ENCODE measurements at regions not wholly inside any gene's neighbourhood (a gene's known extent, or its start where the extent isn't known, plus 50 kb on each side); places are given as distances from the start of the nearest gene placed in this dataset.

DNA sequence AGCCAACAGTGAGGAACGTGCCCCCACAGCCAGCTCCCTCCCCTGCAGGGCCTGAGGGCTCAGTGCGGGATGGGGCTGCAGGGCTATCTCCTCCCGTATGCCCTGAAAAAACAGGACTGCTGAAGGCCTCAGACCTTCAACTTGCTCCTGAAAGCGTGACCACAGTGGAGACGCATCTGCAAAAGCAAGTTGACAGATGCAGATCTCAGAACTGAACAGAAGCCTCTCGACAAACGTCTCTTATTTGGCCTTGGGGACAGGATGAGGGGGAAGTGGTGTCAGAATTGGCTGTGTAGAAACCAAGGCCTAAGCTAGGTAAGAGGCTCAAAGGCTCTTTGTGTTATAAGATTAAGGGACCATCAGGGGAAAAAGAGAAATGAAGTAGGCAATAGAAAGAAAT lies 120.7 kb upstream of the SLC22A23 start:
- no peaks in the 10 kb centered on the region for H3K4me1 ChIP-seq (ENCODE audit: insufficient read depth, low read length, poor library complexity, severe bottlenecking)
- H3K9me3 ChIP-seq (ENCODE audit: low read depth, low read length, poor library complexity, severe bottlenecking) = no peaks in the 10 kb centered on the region
- no peak overlapping the region for H3K27ac ChIP-seq (ENCODE audit: low read depth, low read length, poor library complexity, severe bottlenecking)
- no peak overlapping the region for H3K4me3 ChIP-seq (ENCODE audit: low read depth, low read length, poor library complexity, severe bottlenecking)
- no TSS peak for BruUV-seq (replicated peaks)
- CTCF ChIA-PET = no interaction called here
- no peaks in the 10 kb centered on the region for H3K36me3 ChIP-seq (ENCODE audit: insufficient read depth, low read length, poor library complexity, severe bottlenecking)
- POLR2A ChIA-PET (ENCODE audit: low non-redundant PET) = interaction anchor here (0.7 kb wide), 1 partner anchor 578 kb away, joined by 3 read pairs; no protein-coding TSS in a partner anchor
- DNase-seq (ENCODE audit: low spot score) = no peak
- H3K27me3 ChIP-seq (replicated peaks; ENCODE audit: insufficient read depth, low read depth, low read length, poor library complexity) = no peaks in the 10 kb centered on the region
- intact Hi-C loops (cut with micrococcal nuclease; ENCODE audit: unreplicated experiment) = no loop called here
- TF ChIP-seq, protein P1, sequence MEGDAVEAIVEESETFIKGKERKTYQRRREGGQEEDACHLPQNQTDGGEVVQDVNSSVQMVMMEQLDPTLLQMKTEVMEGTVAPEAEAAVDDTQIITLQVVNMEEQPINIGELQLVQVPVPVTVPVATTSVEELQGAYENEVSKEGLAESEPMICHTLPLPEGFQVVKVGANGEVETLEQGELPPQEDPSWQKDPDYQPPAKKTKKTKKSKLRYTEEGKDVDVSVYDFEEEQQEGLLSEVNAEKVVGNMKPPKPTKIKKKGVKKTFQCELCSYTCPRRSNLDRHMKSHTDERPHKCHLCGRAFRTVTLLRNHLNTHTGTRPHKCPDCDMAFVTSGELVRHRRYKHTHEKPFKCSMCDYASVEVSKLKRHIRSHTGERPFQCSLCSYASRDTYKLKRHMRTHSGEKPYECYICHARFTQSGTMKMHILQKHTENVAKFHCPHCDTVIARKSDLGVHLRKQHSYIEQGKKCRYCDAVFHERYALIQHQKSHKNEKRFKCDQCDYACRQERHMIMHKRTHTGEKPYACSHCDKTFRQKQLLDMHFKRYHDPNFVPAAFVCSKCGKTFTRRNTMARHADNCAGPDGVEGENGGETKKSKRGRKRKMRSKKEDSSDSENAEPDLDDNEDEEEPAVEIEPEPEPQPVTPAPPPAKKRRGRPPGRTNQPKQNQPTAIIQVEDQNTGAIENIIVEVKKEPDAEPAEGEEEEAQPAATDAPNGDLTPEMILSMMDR (conservative IDR thresholded peaks at IDR 0.05; ENCODE audit: low read depth, low read length) = no peak
- no peak for TF ChIP-seq EZH2 (IDR thresholded peaks at IDR 0.05; ENCODE audit: borderline replicate concordance, low read depth, low read length, poor library complexity, severe bottlenecking)

DNA sequence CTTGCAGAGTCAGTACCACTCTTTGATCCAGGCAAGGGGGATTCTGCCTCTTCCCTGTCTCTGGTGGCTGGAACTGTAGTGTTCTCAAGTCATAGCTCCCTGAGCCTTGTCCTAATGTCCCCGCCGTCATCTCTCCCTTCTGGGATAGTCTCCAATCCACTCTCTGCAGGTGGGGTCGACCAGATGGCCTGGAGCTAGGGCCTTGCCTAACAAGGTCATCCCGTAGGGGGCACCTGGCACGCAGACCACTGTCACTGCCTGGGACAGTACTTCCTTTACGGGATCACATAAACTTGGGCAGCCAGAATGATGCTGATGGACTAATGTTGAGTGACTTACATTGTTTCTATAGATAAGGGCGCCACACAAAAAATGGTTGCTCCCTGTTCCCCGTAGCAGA lies 118.9 kb upstream of the SLC22A23 start:
- ChIA-PET POLR2A (ENCODE audit: low non-redundant PET) (no interaction called here), CTCF (no interaction called here)
- DNase-seq (ENCODE audit: low spot score) = no peak
- no peaks in the 10 kb centered on the region for H3K27me3 ChIP-seq (replicated peaks; ENCODE audit: insufficient read depth, low read depth, low read length, poor library complexity)
- H3K27ac ChIP-seq (ENCODE audit: low read depth, low read length, poor library complexity, severe bottlenecking) = no peak overlapping the region
- H3K9me3 ChIP-seq (ENCODE audit: low read depth, low read length, poor library complexity, severe bottlenecking) = no peaks in the 10 kb centered on the region
- H3K36me3 ChIP-seq (ENCODE audit: insufficient read depth, low read length, poor library complexity, severe bottlenecking) = no peaks in the 10 kb centered on the region
- no peaks in the 10 kb centered on the region for H3K4me1 ChIP-seq (ENCODE audit: insufficient read depth, low read length, poor library complexity, severe bottlenecking)
- intact Hi-C loops (cut with micrococcal nuclease; ENCODE audit: unreplicated experiment) = no loop called here
- no peak for TF ChIP-seq EZH2 (IDR thresholded peaks at IDR 0.05; ENCODE audit: borderline replicate concordance, low read depth, low read length, poor library complexity, severe bottlenecking)
- no peak overlapping the region for H3K4me3 ChIP-seq (ENCODE audit: low read depth, low read length, poor library complexity, severe bottlenecking)
- BruUV-seq (replicated peaks) = no TSS peak

DNA sequence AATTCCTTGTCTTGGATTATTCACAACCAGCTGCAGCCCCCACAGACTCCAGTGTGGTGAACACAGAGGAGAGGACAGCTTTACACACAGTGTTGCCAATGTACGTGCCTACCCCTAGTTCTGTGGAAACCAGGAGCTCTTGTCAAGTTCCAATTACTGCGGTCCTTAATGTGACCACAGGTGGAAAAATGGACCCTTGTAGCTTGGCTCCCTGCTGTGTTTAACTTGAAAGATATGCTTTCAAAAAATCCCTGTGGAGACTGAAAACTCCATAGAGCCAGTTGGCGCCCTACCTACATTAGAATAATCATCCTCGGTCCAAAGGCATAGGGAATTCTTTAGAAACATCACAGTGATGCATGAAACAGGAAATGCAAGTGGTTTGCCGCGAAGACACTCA lies 118.3 kb upstream of the SLC22A23 start:
- CTCF ChIA-PET = no interaction called here
- H3K9me3 ChIP-seq (ENCODE audit: low read depth, low read length, poor library complexity, severe bottlenecking) = no peaks in the 10 kb centered on the region
- H3K4me1 ChIP-seq (ENCODE audit: insufficient read depth, low read length, poor library complexity, severe bottlenecking) = no peaks in the 10 kb centered on the region
- no peak overlapping the region for H3K27ac ChIP-seq (ENCODE audit: low read depth, low read length, poor library complexity, severe bottlenecking)
- no peaks in the 10 kb centered on the region for H3K36me3 ChIP-seq (ENCODE audit: insufficient read depth, low read length, poor library complexity, severe bottlenecking)
- TF ChIP-seq EZH2 (IDR thresholded peaks at IDR 0.05; ENCODE audit: borderline replicate concordance, low read depth, low read length, poor library complexity, severe bottlenecking) = no peak
- no TSS peak for BruUV-seq (replicated peaks)
- intact Hi-C loops (cut with micrococcal nuclease; ENCODE audit: unreplicated experiment) = no loop called here
- POLR2A ChIA-PET (ENCODE audit: low non-redundant PET) = no interaction called here
- no peak overlapping the region for H3K4me3 ChIP-seq (ENCODE audit: low read depth, low read length, poor library complexity, severe bottlenecking)
- DNase-seq (ENCODE audit: low spot score) = no peak
- no peaks in the 10 kb centered on the region for H3K27me3 ChIP-seq (replicated peaks; ENCODE audit: insufficient read depth, low read depth, low read length, poor library complexity)

DNA sequence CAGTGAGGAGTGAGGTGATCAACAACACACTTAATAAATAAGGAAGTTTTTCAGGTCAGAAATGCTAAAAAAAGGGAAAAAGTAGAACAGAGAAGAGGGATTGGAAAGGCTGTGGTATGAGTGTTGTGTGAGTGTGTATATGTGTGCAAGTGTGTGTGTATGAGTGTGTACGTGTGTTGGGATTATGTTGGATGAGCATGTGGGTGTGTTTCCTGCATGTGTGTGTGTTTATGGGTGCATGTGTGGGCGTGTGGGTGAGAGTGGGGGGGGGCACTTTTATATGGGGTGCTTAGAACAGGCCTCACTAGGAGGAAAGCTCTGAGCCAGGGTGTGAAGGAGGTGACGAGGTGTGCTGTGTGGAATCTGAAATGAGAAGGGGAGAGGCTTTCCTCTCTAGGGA lies 116.8 kb upstream of the SLC22A23 start:
- H3K4me3 ChIP-seq (ENCODE audit: low read depth, low read length, poor library complexity, severe bottlenecking) = no peak overlapping the region
- H3K9me3 ChIP-seq (ENCODE audit: low read depth, low read length, poor library complexity, severe bottlenecking) = no peaks in the 10 kb centered on the region
- TF ChIP-seq, protein P1 (conservative IDR thresholded peaks at IDR 0.05; ENCODE audit: low read depth, low read length) = no peak
- no peak for TF ChIP-seq EZH2 (IDR thresholded peaks at IDR 0.05; ENCODE audit: borderline replicate concordance, low read depth, low read length, poor library complexity, severe bottlenecking)
- DNase-seq (ENCODE audit: low spot score) = no peak
- H3K27me3 ChIP-seq (replicated peaks; ENCODE audit: insufficient read depth, low read depth, low read length, poor library complexity) = no peaks in the 10 kb centered on the region
- H3K36me3 ChIP-seq (ENCODE audit: insufficient read depth, low read length, poor library complexity, severe bottlenecking) = no peaks in the 10 kb centered on the region
- ChIA-PET POLR2A (ENCODE audit: low non-redundant PET) (no interaction called here), CTCF (no interaction called here)
- H3K27ac ChIP-seq (ENCODE audit: low read depth, low read length, poor library complexity, severe bottlenecking) = no peak overlapping the region
- BruUV-seq (replicated peaks) = no TSS peak
- intact Hi-C loops (cut with micrococcal nuclease; ENCODE audit: unreplicated experiment) = no loop called here
- no peaks in the 10 kb centered on the region for H3K4me1 ChIP-seq (ENCODE audit: insufficient read depth, low read length, poor library complexity, severe bottlenecking)
